ENCODE measurements at regions not wholly inside any gene's neighbourhood (a gene's known extent, or its start where the extent isn't known, plus 50 kb on each side); places are given as distances from the start of the nearest gene placed in this dataset.
A peak's percentile ranks its signal among the peaks of the same experiment; 100 is the strongest.

DNA sequence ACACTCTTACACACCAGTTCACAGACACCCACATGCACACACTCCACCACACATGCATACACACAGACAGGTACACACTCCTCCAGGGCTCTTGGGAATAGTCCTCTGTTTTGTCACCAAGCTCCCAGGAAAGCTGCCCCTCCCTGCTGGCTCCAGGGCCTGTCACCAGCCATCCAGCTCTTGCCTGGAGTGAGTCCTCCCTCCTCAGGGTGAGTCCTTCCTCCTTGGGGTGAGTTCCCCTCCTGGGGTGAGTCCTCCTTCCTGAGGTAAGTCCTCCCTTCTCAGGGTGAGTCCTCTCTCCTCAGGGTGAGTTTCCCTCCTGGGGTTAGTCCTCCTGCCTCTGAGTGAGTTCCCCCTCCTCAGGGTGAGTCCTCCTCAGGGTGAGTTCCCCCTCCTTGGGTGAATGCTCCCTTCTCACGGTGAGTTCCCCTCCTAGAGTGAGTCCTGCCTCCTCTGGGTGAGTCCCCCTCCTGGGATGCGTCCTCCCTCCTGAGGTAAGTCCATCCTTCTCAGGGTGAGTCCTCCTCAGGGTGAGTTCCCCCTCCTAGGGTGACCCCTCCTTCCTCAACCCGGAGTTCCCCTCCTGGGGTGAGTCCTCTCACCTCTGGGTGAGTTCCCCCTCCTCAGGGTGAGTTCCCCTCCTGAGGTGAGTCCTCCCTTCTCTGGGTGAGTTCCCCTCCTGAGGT, 100.6 kb upstream of the FGF3 start:
- no peak for DNase-seq

GRCh38 chr11:69920345-69921127, 101.3 kb upstream of the FGF3 start:
- no peak for DNase-seq

GRCh38 chr11:69921128-69922014, 102.2 kb upstream of the FGF3 start:
- no peak for DNase-seq

DNA sequence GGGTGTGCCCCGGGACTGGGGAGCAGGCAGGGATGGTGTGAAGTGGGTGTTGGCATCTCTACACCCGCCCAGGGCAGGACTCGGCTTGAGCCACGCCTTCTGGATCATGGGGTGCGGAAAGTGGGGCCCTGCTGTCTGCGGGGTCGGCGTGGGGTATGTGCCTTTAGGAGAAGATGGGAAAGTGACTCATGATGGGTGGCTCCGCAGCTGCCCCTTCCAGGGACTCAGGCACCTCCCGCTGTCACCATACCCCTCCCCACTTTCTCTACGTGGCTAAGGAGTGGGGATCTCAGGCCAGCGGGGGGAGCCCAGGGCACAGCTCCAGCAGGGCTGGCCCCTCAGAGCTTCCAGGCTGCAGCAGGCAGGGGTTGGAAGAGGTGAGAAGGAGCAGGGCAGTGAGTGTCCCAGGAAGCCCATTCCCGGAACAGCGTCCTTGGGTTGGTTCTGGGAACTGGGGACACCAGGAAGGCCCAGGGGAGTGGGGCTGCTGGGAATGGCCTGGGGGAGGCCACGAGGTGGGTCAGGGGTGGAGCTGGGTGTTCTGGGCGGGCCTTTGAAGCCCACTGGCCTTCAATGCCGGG, 102.9 kb upstream of the FGF3 start:
- DNase-seq = no peak

DNA sequence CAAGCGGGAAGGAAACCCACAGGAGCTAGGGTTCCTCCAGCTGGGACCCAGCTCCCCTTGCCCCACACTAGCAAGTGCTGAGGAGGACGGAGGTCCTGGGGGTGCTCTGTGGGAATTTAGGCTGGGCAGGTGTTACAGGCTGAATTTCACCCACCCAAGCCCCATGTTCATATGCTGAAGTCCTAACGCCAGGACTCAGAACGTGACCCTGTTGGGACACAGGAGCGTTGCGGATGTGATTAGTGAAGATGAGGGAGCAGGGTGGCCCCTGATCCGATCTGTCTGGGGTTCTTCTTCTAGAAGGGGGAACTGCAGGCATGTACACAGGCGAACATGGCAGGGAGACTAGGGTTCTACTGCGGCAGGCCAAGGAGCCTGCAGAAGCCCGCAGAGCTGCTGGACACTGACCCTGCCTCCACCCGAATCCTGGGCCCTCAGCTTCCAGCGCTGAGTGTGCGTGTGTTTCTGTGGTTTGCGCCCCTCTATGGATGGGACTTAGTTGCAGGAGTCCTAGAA, 103.4 kb upstream of the FGF3 start:
- DNase-seq = no peak

DNA sequence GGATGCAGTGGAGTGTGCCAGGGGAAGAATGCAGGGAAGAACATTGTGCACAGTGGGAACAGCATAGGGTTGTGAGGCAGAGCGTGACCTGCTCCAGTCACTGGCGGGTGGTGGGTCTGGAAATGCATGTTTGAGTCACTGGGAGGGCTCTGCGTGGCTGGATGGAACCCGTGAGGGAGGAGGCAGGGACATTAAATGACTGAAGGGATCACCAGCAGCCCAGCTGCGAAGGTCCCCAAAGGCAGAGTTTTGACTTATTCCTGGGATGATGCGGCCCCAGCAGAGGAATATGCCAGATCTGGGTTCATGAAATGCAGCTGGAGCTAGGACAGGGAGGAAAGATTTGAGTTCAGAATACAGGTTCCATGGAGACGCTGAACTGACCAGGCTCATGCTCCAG, 104.0 kb upstream of the FGF3 start:
- DNase-seq = no peak

DNA sequence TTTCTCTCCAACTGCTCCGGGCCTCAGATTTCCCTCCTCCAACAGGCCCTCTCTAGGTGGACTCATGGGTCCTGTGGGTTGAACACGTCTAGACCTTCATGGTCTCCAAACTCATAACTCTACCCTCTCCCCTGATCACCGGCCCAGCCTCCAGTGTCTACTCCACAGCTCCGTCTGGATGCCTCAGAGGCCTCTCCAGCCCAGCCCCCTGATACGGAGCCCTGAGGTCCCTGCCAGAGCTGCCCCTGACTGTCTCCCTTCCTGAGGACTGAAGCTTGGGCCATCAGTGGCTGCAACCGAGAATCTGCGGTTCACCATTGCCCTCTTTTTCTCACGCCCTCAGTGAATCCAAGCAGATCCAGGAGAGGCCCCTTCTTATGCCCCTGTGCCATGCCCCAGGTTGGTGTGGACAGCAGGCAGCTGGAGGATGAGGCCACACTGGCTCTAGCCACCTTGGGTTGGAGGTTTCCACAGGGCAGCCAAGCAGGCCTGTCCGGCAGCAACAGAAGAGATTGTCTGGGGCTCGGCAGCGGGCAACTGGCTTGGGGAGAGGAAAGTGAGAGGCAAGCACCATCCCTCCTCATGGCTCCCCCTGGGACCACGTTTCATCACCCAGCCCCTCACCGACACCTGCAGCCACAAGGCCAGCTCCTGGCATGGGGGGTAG, 104.6 kb upstream of the FGF3 start:
- no peak for DNase-seq

DNA sequence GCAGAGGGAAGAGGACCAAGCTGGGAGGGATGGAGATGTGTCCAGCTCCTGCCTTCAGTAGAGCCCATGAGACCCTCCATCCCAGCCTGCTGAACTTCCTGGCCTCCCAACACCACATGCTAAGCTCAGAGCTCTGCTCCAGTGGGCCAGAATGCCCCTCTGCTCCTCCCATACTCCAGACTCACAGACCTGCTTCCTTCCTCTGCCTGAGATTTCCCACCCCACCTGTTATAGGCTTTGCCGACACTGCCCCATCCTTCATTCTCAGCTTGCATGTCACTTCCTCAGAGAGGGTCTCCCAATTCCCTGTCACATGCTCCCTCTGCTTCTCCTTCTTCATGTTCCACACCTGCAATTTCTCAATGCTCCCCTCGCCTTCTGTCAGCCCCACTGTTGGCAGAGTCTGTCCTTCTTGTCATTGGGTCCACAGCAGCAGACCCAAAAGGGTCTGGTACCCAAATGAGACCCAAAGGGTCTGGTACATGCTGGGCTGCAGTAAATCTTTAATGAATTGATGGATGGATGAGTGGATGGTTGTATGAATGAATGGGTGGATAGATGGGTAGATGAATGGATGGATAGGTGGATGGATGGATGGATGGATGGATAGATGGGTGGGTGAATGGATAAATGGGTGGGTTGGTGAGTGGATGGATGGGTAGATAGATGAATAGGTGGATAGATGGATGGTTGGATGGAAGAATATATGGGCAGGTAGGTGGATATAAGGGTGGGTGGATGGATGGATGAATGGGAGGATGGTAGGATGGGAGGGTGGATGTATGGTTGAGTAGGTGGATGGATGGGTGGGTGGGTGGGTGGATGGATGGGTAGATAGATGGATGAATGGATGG, 105.3 kb upstream of the FGF3 start:
- DNase-seq = no peak

DNA sequence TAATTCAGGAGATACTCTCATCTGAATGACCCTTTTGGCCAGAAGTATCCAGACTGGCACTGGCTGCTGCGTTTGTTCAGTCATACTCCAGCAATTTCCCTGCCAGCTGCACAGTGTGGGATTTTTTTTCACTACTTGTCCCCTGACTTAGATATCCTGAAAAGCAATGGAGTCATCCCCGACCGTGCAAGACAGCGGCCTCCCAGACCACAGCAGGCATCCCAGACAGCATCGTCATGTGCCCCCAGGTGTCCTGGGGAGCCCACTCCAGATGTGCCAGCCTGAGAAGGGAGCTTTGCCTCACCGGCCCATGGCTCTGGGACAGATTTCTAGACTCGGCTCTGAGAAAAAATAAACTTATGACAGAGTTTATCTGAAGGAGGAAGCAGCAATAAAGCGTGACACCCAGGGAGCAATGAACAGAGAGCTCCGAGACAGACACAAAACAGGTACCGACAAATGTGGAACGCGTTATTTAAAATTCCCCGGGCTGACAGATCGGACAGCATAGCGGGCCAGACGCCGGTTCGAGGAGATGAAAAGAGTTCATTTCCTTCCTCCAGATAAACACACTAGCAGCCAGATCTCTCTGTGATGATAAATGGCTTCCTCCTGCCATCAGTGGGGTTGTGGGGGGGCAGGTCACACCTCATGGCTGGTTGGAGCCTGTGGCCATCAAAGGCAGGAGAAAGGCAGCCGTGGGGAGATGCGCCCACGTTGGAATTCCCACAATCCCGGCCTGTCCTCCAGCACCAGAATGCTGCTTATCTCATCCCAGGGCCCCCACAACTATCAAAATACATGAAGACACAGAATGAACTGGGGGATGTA, 106.4 kb upstream of the FGF3 start:
- DNase-seq = no peak

- DNase-seq = no peak
These were observed 107.3 kb upstream of the FGF3 start for GRCh38 chr11:69926376-69927050.

GRCh38 chr11:69928121-69928520, 108.9 kb upstream of the FGF3 start:
- no peak for DNase-seq

DNA sequence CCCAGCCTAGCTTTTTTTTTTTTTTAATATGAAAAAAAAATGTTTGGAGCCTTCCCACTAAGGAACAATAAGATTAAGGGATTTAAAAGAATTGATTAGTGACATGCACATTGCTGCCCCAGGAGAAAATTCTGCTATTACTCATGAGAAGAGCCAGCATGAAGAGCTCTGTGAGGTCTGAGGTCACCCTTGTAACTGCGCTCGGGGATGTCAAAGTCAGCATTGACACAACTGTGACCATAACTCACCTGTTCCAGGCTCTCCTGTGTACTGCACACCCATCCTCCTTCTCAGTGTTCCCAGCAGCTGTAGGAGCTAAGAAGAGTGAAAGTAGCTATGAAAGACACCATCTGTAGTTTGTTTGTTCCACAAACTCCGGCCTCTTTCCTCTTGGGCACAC, 109.8 kb upstream of the FGF3 start:
- no peak for DNase-seq

DNA sequence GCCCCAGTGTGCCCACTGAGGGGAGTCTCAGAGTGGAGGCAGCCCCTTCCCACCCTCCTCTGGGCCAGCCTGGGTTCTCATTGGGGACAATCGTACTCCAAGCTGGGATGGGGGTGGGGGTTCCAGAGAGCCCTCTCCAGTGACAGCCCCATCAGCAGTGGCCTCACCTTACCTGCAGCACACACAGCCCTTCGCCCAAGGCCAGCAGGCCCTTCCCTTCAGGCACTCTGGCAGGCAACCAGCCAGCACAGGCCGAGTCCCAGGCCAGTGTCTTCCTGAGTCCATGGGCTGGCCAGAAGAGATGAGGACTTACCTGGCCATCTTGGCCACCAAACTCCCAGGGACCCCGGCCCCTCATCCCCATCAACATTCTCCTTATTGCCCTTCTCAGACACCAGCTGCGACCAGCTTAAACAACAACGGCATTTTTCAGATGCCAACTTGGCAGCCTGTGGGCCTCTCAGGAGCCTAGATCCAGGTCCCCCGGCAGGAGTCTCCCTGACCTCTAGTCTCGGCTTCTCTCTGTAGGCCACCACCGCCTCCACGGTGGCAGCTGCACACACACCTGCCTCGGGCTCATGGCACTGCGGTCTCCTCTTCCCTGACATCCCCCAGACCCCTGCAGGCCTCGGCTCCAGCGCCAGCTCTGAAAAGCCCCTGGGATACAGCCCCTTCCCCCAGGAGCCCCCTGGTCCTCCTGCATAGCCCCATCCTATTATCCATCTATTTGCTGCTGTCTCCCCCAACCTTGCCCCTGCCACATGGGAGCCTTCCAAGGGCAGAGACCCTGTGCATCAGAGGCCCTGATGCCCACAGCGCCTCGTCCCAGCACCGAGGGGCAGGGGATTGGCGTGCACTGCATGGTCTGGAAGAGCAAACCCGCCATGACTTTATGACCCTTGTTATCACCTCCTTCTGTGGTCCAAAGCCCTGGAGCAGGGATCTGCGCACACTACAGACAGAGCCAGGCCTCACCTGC, 111.2 kb upstream of the FGF3 start:
- no peak for DNase-seq

- DNase-seq = no peak
These were observed 112.1 kb upstream of the FGF3 start for GRCh38 chr11:69931060-69931910.

GRCh38 chr11:69931994-69932910, 113.0 kb upstream of the FGF3 start:
- no peak for DNase-seq

GRCh38 chr11:69934861-69935494, 115.8 kb upstream of the FGF3 start:
- peak; percentile 19 for DNase-seq
